Neural crest cell (in vitro differentiated cells): ENCODE measurements at regions not wholly inside any gene's neighbourhood (a gene's known extent, or its start where the extent isn't known, plus 50 kb on each side); places are given as distances from the start of the nearest gene placed in this dataset.

ENCODE experiments used
- DNase-seq: peaks from one replicate; pipeline ENCODE4 v3.0.0; 2021; ENCODE audit warnings: low read depth, mixed read lengths, low spot score
- H3K27ac Mint-ChIP-seq: one replicate; pipeline ENCODE4 v1.8.0; 2021; ENCODE audit warnings: mild to moderate bottlenecking, mixed read lengths; ENCODE audit not compliant: unreplicated experiment
- H3K27me3 Mint-ChIP-seq: 2 replicates; pipeline ENCODE4 v1.8.0; 2021; ENCODE audit warnings: low read depth, mild to moderate bottlenecking, mixed read lengths
- H3K36me3 Mint-ChIP-seq: 2 replicates; pipeline ENCODE4 v1.8.0; 2021; ENCODE audit warnings: low read depth, mild to moderate bottlenecking, mixed read lengths
- H3K4me1 Mint-ChIP-seq: 2 replicates; pipeline ENCODE4 v1.8.0; 2021; ENCODE audit warnings: mixed read lengths
- H3K4me3 Mint-ChIP-seq: one replicate; pipeline ENCODE4 v1.8.0; 2021; ENCODE audit warnings: mild to moderate bottlenecking, mixed read lengths
- H3K9me3 Mint-ChIP-seq: 2 replicates; pipeline ENCODE4 v1.8.0; 2021; ENCODE audit warnings: mixed read lengths
- CTCF ChIP-seq: fragments of 200-600 bp; sonication (generic); conservative IDR thresholded peaks from 2 replicates; pipeline ENCODE4 v1.5.0; 2021; ENCODE audit warnings: antibody characterized with exemption, mild to moderate bottlenecking

GRCh38 chr20:40497899-40498691 lies 190.9 kb downstream of the MAFB start:
- no peak for TF ChIP-seq CTCF
- Mint-ChIP-seq H3K36me3 (no peaks in the 10 kb centered on the region), H3K4me3 (no peak overlapping the region), H3K9me3 (no peaks in the 10 kb centered on the region), H3K27ac (no peak overlapping the region), H3K4me1 (peaks cover 12% of the 10 kb centered on the region), H3K27me3 (peaks cover 2% of the 10 kb centered on the region)
- no peak for DNase-seq

GRCh38 chr20:40495956-40496355 lies 193.1 kb downstream of the MAFB start:
- Mint-ChIP-seq H3K4me3 (no peak overlapping the region), H3K9me3 (no peaks in the 10 kb centered on the region), H3K27me3 (peaks cover 4% of the 10 kb centered on the region), H3K27ac (no peak overlapping the region), H3K36me3 (no peaks in the 10 kb centered on the region), H3K4me1 (no peaks in the 10 kb centered on the region)
- TF ChIP-seq CTCF: no peak
- DNase-seq: no peak

- Mint-ChIP-seq H3K4me1 (no peaks in the 10 kb centered on the region), H3K4me3 (no peak overlapping the region), H3K27ac (no peak overlapping the region), H3K27me3 (peaks cover 4% of the 10 kb centered on the region), H3K9me3 (no peaks in the 10 kb centered on the region), H3K36me3 (no peaks in the 10 kb centered on the region)
- TF ChIP-seq CTCF: no peak
- DNase-seq: no peak
These were observed 194.8 kb downstream of the MAFB start for GRCh38 chr20:40494248-40494647.

GRCh38 chr20:40493549-40493948 lies 195.5 kb downstream of the MAFB start:
- Mint-ChIP-seq H3K27ac (no peak overlapping the region), H3K27me3 (peaks cover 5% of the 10 kb centered on the region), H3K4me1 (no peaks in the 10 kb centered on the region), H3K36me3 (no peaks in the 10 kb centered on the region), H3K9me3 (no peaks in the 10 kb centered on the region), H3K4me3 (no peak overlapping the region)
- no peak for TF ChIP-seq CTCF
- no peak for DNase-seq

GRCh38 chr20:40493071-40493470 lies 196.0 kb downstream of the MAFB start:
- H3K27ac Mint-ChIP-seq: no peak overlapping the region
- DNase-seq: no peak
- peaks cover 7% of the 10 kb centered on the region for H3K27me3 Mint-ChIP-seq
- TF ChIP-seq CTCF: no peak
- H3K9me3 Mint-ChIP-seq: no peaks in the 10 kb centered on the region
- no peak overlapping the region for H3K4me3 Mint-ChIP-seq
- H3K36me3 Mint-ChIP-seq: no peaks in the 10 kb centered on the region
- no peaks in the 10 kb centered on the region for H3K4me1 Mint-ChIP-seq
